ENCODE measurements at regions not wholly inside any gene's neighbourhood (a gene's known extent, or its start where the extent isn't known, plus 50 kb on each side); places are given as distances from the start of the nearest gene placed in this dataset.

- no peak overlapping the region for H3K4me2 ChIP-seq (ENCODE audit: control insufficient read depth, insufficient read depth)
- no peaks in the 10 kb centered on the region for H3K9me3 ChIP-seq (replicated peaks; ENCODE audit: control insufficient read depth, insufficient read depth, low read length)
- in situ Hi-C loops (cut with MboI) (no loop called here), intact Hi-C loops (cut with micrococcal nuclease; ENCODE audit: unreplicated experiment) (no loop called here)
- no peak for FAIRE-seq
- no peak for ATAC-seq
- H3K4me3 ChIP-seq = no peak overlapping the region
- no peaks in the 10 kb centered on the region for H3K36me3 ChIP-seq (ENCODE audit: control insufficient read depth in 2 of 2, insufficient read depth in 2 of 2, low read length in 1 of 2)
- 31% methylated on average over 4 of the region's 4 CpGs for WGBS (ENCODE audit: insufficient coverage, insufficient replicate concordance, low lambda C conversion rate, missing lambda C conversion rate)
- no peaks in the 10 kb centered on the region for H3K27me3 ChIP-seq (replicated peaks in 1 of 2; ENCODE audit: control insufficient read depth in 2 of 2, insufficient read depth in 2 of 2, low read length in 1 of 2)
- H3K27ac ChIP-seq (ENCODE audit: control insufficient read depth, insufficient read depth) = no peak overlapping the region
- no peaks in the 10 kb centered on the region for H4K20me1 ChIP-seq (ENCODE audit: control insufficient read depth, insufficient read depth)
- ChIA-PET CTCF (no interaction called here), RAD21 (ENCODE audit: unreplicated experiment) (no interaction called here), SMC1A (ENCODE audit: uncharacterized antibody, unreplicated experiment) (no interaction called here), POLR2A (no interaction called here)
- TF ChIP-seq CBX5 (IDR thresholded peaks at IDR 0.05; ENCODE audit: low read depth) = no peak
- TF ChIP-seq ZBTB4 (CRISPR knock-in tag; IDR thresholded peaks at IDR 0.05) = no peak
- no peak for TF ChIP-seq HSF1 (IDR thresholded peaks at IDR 0.05; ENCODE audit: low read depth, low read length)
- no peak for TF ChIP-seq YBX1 (IDR thresholded peaks at IDR 0.05)
- no peak for TF ChIP-seq ZNF687 (IDR thresholded peaks at IDR 0.05)
- TF ChIP-seq FOXM1 (IDR thresholded peaks at IDR 0.05; ENCODE audit: low read depth, low read length) = no peak
- no peak for TF ChIP-seq HCFC1 (IDR thresholded peaks at IDR 0.05; ENCODE audit: low read length)
- TF ChIP-seq BCL11A (IDR thresholded peaks at IDR 0.05; ENCODE audit: low read depth, low read length) = no peak
- no peak for TF ChIP-seq E4F1 (IDR thresholded peaks at IDR 0.05; ENCODE audit: borderline replicate concordance, partially characterized antibody)
- TF ChIP-seq ATF7 (IDR thresholded peaks at IDR 0.05; ENCODE audit: low read depth) = no peak
- no peak for TF ChIP-seq PML (IDR thresholded peaks at IDR 0.05; ENCODE audit: low read length)
- TF ChIP-seq TBL1XR1 (IDR thresholded peaks at IDR 0.05; ENCODE audit: low read depth, low read length) = no peak
- BruUV-seq (replicated peaks) = no TSS peak
- no peaks in the 10 kb centered on the region for H3K79me2 ChIP-seq (ENCODE audit: control insufficient read depth, insufficient read depth, low read length)
- H3K9ac ChIP-seq (ENCODE audit: control insufficient read depth, insufficient read depth, low read length) = no peak overlapping the region
- DNase-seq (ENCODE audit: low read depth, low spot score) = no peak
- 0 out of 2 replicates have a peak, but pooled peaks cover 3% of the 10 kb centered on the region for H3K4me1 ChIP-seq (ENCODE audit: control insufficient read depth, insufficient read depth, low read length)
- no peak overlapping the region for H2AFZ ChIP-seq (ENCODE audit: control insufficient read depth, low read depth, low read length)
Measured at GRCh38 chr2:125679903-125680302, 976.1 kb upstream of the GYPC start.

Data from GM12878 (cell line).